Coronary artery (tissue), 2 donors: ENCODE measurements at regions not wholly inside any gene's neighbourhood (a gene's known extent, or its start where the extent isn't known, plus 50 kb on each side); places are given as distances from the start of the nearest gene placed in this dataset.
"Not testable (repeated sequence)": the region's sequence is repeated elsewhere in the genome, so short reads cannot be mapped to it uniquely, and the experiment has no call there.

ENCODE experiments used
- DNase-seq: peaks from one replicate; pipeline ENCODE4 v3.0.0-alpha.2; 2017; ENCODE audit warnings: low spot score
- H3K27ac ChIP-seq, 2 donors: fragments of 200-600 bp; sonication (generic); one replicate each; pipeline ENCODE4 v1.5.1; 2016 to 2019
- H3K4me3 ChIP-seq: fragments of 200-600 bp; sonication (generic); 2 replicates; pipeline ENCODE4 v1.5.1; 2016; ENCODE audit warnings: mild to moderate bottlenecking, moderate library complexity
- CTCF ChIP-seq: fragments of 200-600 bp; sonication (generic); IDR thresholded peaks from one replicate; pipeline ENCODE4 v1.5.1; 2019; ENCODE audit warnings: antibody characterized with exemption

- H3K27ac ChIP-seq: no peak overlapping the region
- no peak for DNase-seq
- H3K4me3 ChIP-seq: no peak overlapping the region
- no peak for TF ChIP-seq CTCF
Observed at GRCh38 chr1:218516526-218516925, 171.4 kb downstream of the TGFB2 start.

- DNase-seq: no peak
- TF ChIP-seq CTCF: no peak
- H3K4me3 ChIP-seq: no peak overlapping the region
- H3K27ac ChIP-seq: no peak overlapping the region
Observed at GRCh38 chr1:218517459-218517858, 172.3 kb downstream of the TGFB2 start.

- Histone ChIP-seq H3K4me3 (no peak overlapping the region), H3K27ac (no peak overlapping the region)
- no peak for DNase-seq
- no peak for TF ChIP-seq CTCF
Observed at GRCh38 chr1:218518216-218518740, 173.1 kb downstream of the TGFB2 start.

- not testable (repeated sequence) for H3K4me3 ChIP-seq, DNase-seq, H3K27ac ChIP-seq
Observed at GRCh38 chr1:218520646-218521045, 175.5 kb downstream of the TGFB2 start.

GRCh38 chr1:218521414-218522169 is 176.5 kb downstream of the TGFB2 start:
- no peak for DNase-seq
- Histone ChIP-seq H3K27ac (no peak overlapping the region), H3K4me3 (no peak overlapping the region)
- peak; percentile 38 for TF ChIP-seq CTCF

- H3K27ac ChIP-seq: no peak overlapping the region
- DNase-seq: no peak
- TF ChIP-seq CTCF: no peak
- H3K4me3 ChIP-seq: no peak overlapping the region
Observed at GRCh38 chr1:218524526-218524925, 179.4 kb downstream of the TGFB2 start.

- no peak for TF ChIP-seq CTCF
Observed at GRCh38 chr1:218525031-218525430, 179.9 kb downstream of the TGFB2 start.

More at GRCh38 chr1:218525031-218525430, 179.9 kb downstream of the TGFB2 start:
- no peak for DNase-seq
- H3K4me3 ChIP-seq: no peak overlapping the region
- H3K27ac ChIP-seq: no peak overlapping the region
